ENCODE measurements at regions not wholly inside any gene's neighbourhood (a gene's known extent, or its start where the extent isn't known, plus 50 kb on each side); places are given as distances from the start of the nearest gene placed in this dataset.

GRCh38 chr11:77530879-77531278 lies 57.0 kb upstream of the PAK1 start:
- H3K27ac Mint-ChIP-seq (ENCODE audit: unreplicated experiment): no peak overlapping the region
- H3K4me3 Mint-ChIP-seq (ENCODE audit: unreplicated experiment): no peak overlapping the region
- H3K36me3 Mint-ChIP-seq (ENCODE audit: unreplicated experiment): no peaks in the 10 kb centered on the region
- peaks cover 7% of the 10 kb centered on the region for H3K27me3 Mint-ChIP-seq (ENCODE audit: unreplicated experiment)
- TF ChIP-seq CTCF (IDR thresholded peaks at IDR 0.05): no peak
- peak; percentile 7 for DNase-seq (ENCODE audit: extremely low spot score, unreplicated experiment)
- H3K4me1 Mint-ChIP-seq (ENCODE audit: unreplicated experiment): no peaks in the 10 kb centered on the region
- H3K9me3 Mint-ChIP-seq (ENCODE audit: unreplicated experiment): no peaks in the 10 kb centered on the region

DNA sequence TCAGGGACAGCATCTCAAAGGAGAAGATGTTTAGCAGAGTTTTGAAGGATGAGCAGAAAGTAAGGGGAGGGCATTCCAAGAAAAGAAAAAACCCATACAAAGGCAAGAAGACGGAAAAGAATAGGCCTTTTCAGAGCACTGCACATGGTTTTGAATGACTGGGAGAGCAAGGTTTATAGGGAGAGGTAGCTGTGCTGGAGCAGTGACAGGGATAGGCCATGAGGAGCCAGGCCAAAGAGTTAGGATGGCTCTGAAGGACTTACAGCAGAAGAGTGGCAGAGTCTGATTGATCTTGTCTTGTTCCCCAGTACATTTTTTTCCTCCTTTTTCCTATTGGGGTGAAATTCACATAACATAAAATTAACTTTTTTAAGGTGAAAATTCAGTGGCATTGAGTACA lies 55.8 kb upstream of the PAK1 start:
- DNase-seq (ENCODE audit: extremely low spot score, unreplicated experiment): peak; percentile 4
- no peak for TF ChIP-seq CTCF (IDR thresholded peaks at IDR 0.05)
- Mint-ChIP-seq H3K36me3 (ENCODE audit: unreplicated experiment) (no peaks in the 10 kb centered on the region), H3K4me1 (ENCODE audit: unreplicated experiment) (no peaks in the 10 kb centered on the region), H3K27ac (ENCODE audit: unreplicated experiment) (no peak overlapping the region), H3K4me3 (ENCODE audit: unreplicated experiment) (no peak overlapping the region), H3K9me3 (ENCODE audit: unreplicated experiment) (no peaks in the 10 kb centered on the region), H3K27me3 (ENCODE audit: unreplicated experiment) (peaks cover 9% of the 10 kb centered on the region)

DNA sequence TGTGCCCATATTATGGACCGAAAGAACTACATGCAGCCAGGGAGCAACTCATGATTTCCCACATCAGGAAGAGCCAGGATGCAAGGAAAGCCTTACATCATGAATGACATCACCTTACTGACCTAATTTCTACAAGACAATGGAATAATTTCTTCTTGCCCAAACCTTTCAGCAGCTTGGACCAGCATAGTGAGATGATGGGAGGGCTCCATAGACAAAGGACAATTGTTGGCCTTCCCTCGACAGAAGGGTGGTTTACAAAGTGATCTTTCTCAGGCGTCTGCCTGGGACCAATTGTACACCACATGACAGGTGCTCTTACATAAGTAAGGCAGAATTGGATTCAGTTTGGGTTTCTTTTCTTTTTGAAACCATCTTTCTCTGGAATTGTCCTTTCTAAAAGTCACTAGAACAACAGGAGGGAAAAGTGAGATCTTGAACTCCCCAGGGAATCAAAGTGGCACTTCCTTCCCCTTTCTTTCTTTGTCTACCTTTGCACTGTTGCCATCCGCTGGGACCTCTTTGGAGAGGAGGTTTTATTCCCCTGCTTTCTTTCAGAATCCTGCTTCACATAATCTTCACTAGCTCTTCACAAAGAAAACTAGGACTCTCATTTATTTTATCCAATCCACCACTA lies 51.7 kb upstream of the PAK1 start:
- H3K27ac Mint-ChIP-seq (ENCODE audit: unreplicated experiment): no peak overlapping the region
- no peaks in the 10 kb centered on the region for H3K36me3 Mint-ChIP-seq (ENCODE audit: unreplicated experiment)
- H3K4me1 Mint-ChIP-seq (ENCODE audit: unreplicated experiment): no peaks in the 10 kb centered on the region
- no peak overlapping the region for H3K4me3 Mint-ChIP-seq (ENCODE audit: unreplicated experiment)
- no peaks in the 10 kb centered on the region for H3K9me3 Mint-ChIP-seq (ENCODE audit: unreplicated experiment)
- peaks cover 5% of the 10 kb centered on the region for H3K27me3 Mint-ChIP-seq (ENCODE audit: unreplicated experiment)
- no peak for TF ChIP-seq CTCF (IDR thresholded peaks at IDR 0.05)
- peak; percentile 10 for DNase-seq (ENCODE audit: extremely low spot score, unreplicated experiment)

GRCh38 chr11:77524539-77524938 lies 50.6 kb upstream of the PAK1 start:
- H3K4me3 Mint-ChIP-seq (ENCODE audit: unreplicated experiment): no peak overlapping the region
- H3K36me3 Mint-ChIP-seq (ENCODE audit: unreplicated experiment): no peaks in the 10 kb centered on the region
- no peaks in the 10 kb centered on the region for H3K4me1 Mint-ChIP-seq (ENCODE audit: unreplicated experiment)
- no peak for DNase-seq (ENCODE audit: extremely low spot score, unreplicated experiment)
- TF ChIP-seq CTCF (IDR thresholded peaks at IDR 0.05): no peak
- H3K27me3 Mint-ChIP-seq (ENCODE audit: unreplicated experiment): peaks cover 5% of the 10 kb centered on the region
- no peaks in the 10 kb centered on the region for H3K9me3 Mint-ChIP-seq (ENCODE audit: unreplicated experiment)
- H3K27ac Mint-ChIP-seq (ENCODE audit: unreplicated experiment): no peak overlapping the region

- no peak overlapping the region for H3K27ac Mint-ChIP-seq (ENCODE audit: unreplicated experiment)
- peaks cover 7% of the 10 kb centered on the region for H3K27me3 Mint-ChIP-seq (ENCODE audit: unreplicated experiment)
- TF ChIP-seq CTCF (IDR thresholded peaks at IDR 0.05): no peak
Measured at GRCh38 chr11:77523712-77524111, 49.8 kb upstream of the PAK1 start.

More at GRCh38 chr11:77523712-77524111, 49.8 kb upstream of the PAK1 start:
- no peaks in the 10 kb centered on the region for H3K9me3 Mint-ChIP-seq (ENCODE audit: unreplicated experiment)
- H3K36me3 Mint-ChIP-seq (ENCODE audit: unreplicated experiment): no peaks in the 10 kb centered on the region
- no peaks in the 10 kb centered on the region for H3K4me1 Mint-ChIP-seq (ENCODE audit: unreplicated experiment)
- no peak for DNase-seq (ENCODE audit: extremely low spot score, unreplicated experiment)
- H3K4me3 Mint-ChIP-seq (ENCODE audit: unreplicated experiment): no peak overlapping the region

Measured in osteocyte (in vitro differentiated cells).